Astrocyte (in vitro differentiated cells and primary cell): ENCODE measurements at regions not wholly inside any gene's neighbourhood (a gene's known extent, or its start where the extent isn't known, plus 50 kb on each side); places are given as distances from the start of the nearest gene placed in this dataset.

ENCODE experiments used
- CTCF ChIP-seq: IDR thresholded peaks from 2 replicates; pipeline ENCODE4 v1.5.1; 2011; ENCODE audit warnings: low read depth, mild to moderate bottlenecking, inconsistent platforms, low read length, moderate library complexity; ENCODE audit not compliant: insufficient read depth
- EZH2 ChIP-seq: IDR thresholded peaks from 2 replicates; pipeline ENCODE4 v1.6.1; 2012; ENCODE audit warnings: mild to moderate bottlenecking, low read length, inconsistent platforms; ENCODE audit not compliant: insufficient read depth

GRCh38 chrX:9234315-9234714, 200.4 kb upstream of the FAM9B start:
- no peak for TF ChIP-seq CTCF
- TF ChIP-seq EZH2, result no peak
